Gastrocnemius medialis (tissue), 4 donors: ENCODE measurements at regions not wholly inside any gene's neighbourhood (a gene's known extent, or its start where the extent isn't known, plus 50 kb on each side); places are given as distances from the start of the nearest gene placed in this dataset.

ENCODE experiments used
- ATAC-seq, 2 donors: fragments of 150-250 bp; one replicate each; pipeline ENCODE4 v1.9.1; 2016
- DNase-seq, 2 donors: peaks; one replicate each; pipeline ENCODE4 v3.0.0-alpha.2; 2019
- H3K27ac ChIP-seq, 4 donors: fragments of 200-600 bp; sonication (generic); 1 replicate in 1 of 4; 2 replicates in 3 of 4; pipeline ENCODE4 v1.5.1; 2016 to 2018; ENCODE audit warnings: mild to moderate bottlenecking in 2 of 4, moderate library complexity in 1 of 4
- H3K27me3 ChIP-seq, 3 donors: fragments of 200-600 bp; sonication (generic) in 2 of 3; 1 replicate in 1 of 3; 2 replicates in 2 of 3; pipeline versions ENCODE4 v1.5.1 to v1.6.0; 2016 to 2019; ENCODE audit warnings: mild to moderate bottlenecking in 1 of 3, moderate library complexity in 1 of 3
- H3K36me3 ChIP-seq, 2 donors: fragments of 200-600 bp; sonication (generic) in 1 of 2; one replicate each; pipeline ENCODE4 v1.5.1; 2017 to 2018
- H3K4me1 ChIP-seq, 2 donors: fragments of 200-600 bp; sonication (generic) in 1 of 2; one replicate each; pipeline ENCODE4 v1.5.1; 2016 to 2017; ENCODE audit warnings: mild to moderate bottlenecking in 2 of 2
- H3K4me3 ChIP-seq, 4 donors: fragments of 200-600 bp; sonication (generic) in 3 of 4; 1 replicate in 1 of 4; 2 replicates in 3 of 4; pipeline ENCODE4 v1.5.1; 2016 to 2019; ENCODE audit warnings: mild to moderate bottlenecking in 2 of 4
- H3K9me3 ChIP-seq, 3 donors: fragments of 200-600 bp; sonication (generic) in 2 of 3; 1 replicate in 1 of 3; 2 replicates in 2 of 3; pipeline ENCODE4 v1.5.1; 2016 to 2019
- CTCF ChIP-seq, 5 experiments: fragments of 450-650 bp in 3 of 5; fragments of 200-600 bp in 2 of 5; sonication (generic) in 2 of 5; IDR thresholded peaks in 4 of 5; conservative IDR thresholded peaks in 1 of 5; 1 replicate in 4 of 5; 2 replicates in 1 of 5; pipeline ENCODE4 v1.5.1; 2016 to 2019; ENCODE audit warnings: antibody characterized with exemption in 5 of 5, mild to moderate bottlenecking in 3 of 5, moderate library complexity in 3 of 5
- POLR2A ChIP-seq, 2 donors: fragments of 450-650 bp; IDR thresholded peaks; one replicate each; pipeline ENCODE4 v1.6.1; 2017; ENCODE audit warnings: antibody characterized with exemption in 2 of 2, mild to moderate bottlenecking in 2 of 2, moderate library complexity in 2 of 2
- in situ Hi-C, 4 donors: fragments of 200-750 bp; cut with MboI; loops; one replicate each; pipeline versions ENCODE4 v1.15.0 to v1.8.0; 2017; ENCODE audit warnings: low sequenced_read_pairs in 4 of 4
- intact Hi-C: fragments of 100-400 bp; cut with DNase I; formaldehyde crosslinking; loops from one replicate; pipeline ENCODE4 v1.15.1; 2023; ENCODE audit warnings: low total_unique reads

GRCh38 chr14:83247924-83248639, 1714.4 kb upstream of the SEL1L start:
- Histone ChIP-seq H3K4me1 (no peaks in the 10 kb centered on the region), H3K36me3 (no peaks in the 10 kb centered on the region), H3K4me3 (no peak overlapping the region), H3K27ac (no peak overlapping the region), H3K27me3 (no peaks in the 10 kb centered on the region), H3K9me3 (no peaks in the 10 kb centered on the region)
- in situ Hi-C loops, result no loop called here
- ATAC-seq, result no peak
- DNase-seq, result no peak
- TF ChIP-seq POLR2A (IDR thresholded peaks at IDR 0.05) (no peak), CTCF (IDR thresholded peaks at IDR 0.05 in 4 of 5, conservative IDR thresholded peaks at IDR 0.05 in 1 of 5) (no peak)
- intact Hi-C loops, result no loop called here

GRCh38 chr14:83251402-83251801, 1717.7 kb upstream of the SEL1L start:
- Histone ChIP-seq H3K27me3 (no peaks in the 10 kb centered on the region), H3K4me1 (no peaks in the 10 kb centered on the region), H3K27ac (no peak overlapping the region), H3K36me3 (no peaks in the 10 kb centered on the region), H3K4me3 (no peak overlapping the region), H3K9me3 (no peaks in the 10 kb centered on the region)
- ATAC-seq (no peak), DNase-seq (no peak)
- intact Hi-C loops (no loop called here), in situ Hi-C loops (no loop called here)
- no peak for TF ChIP-seq CTCF (IDR thresholded peaks at IDR 0.05 in 4 of 5, conservative IDR thresholded peaks at IDR 0.05 in 1 of 5)
- no peak for TF ChIP-seq POLR2A (IDR thresholded peaks at IDR 0.05)

GRCh38 chr14:83253870-83254269, 1720.2 kb upstream of the SEL1L start:
- in situ Hi-C loops, result no loop called here
- TF ChIP-seq CTCF (IDR thresholded peaks at IDR 0.05 in 4 of 5, conservative IDR thresholded peaks at IDR 0.05 in 1 of 5) (no peak), POLR2A (IDR thresholded peaks at IDR 0.05) (no peak)
- H3K4me3 ChIP-seq, result no peak overlapping the region
- DNase-seq (no peak), ATAC-seq (no peak)
- intact Hi-C loops, result no loop called here
- H3K9me3 ChIP-seq, result no peaks in the 10 kb centered on the region
- no peaks in the 10 kb centered on the region for H3K4me1 ChIP-seq
- no peak overlapping the region for H3K27ac ChIP-seq
- no peaks in the 10 kb centered on the region for H3K27me3 ChIP-seq
- no peaks in the 10 kb centered on the region for H3K36me3 ChIP-seq

GRCh38 chr14:83255015-83255726, 1721.5 kb upstream of the SEL1L start:
- in situ Hi-C loops, result no loop called here

More at GRCh38 chr14:83255015-83255726, 1721.5 kb upstream of the SEL1L start:
- intact Hi-C loops, result no loop called here
- Histone ChIP-seq H3K4me1 (no peaks in the 10 kb centered on the region), H3K27me3 (no peaks in the 10 kb centered on the region), H3K36me3 (no peaks in the 10 kb centered on the region), H3K4me3 (no peak overlapping the region), H3K9me3 (no peaks in the 10 kb centered on the region), H3K27ac (no peak overlapping the region)
- no peak for DNase-seq
- ATAC-seq, result no peak
- no peak for TF ChIP-seq CTCF (IDR thresholded peaks at IDR 0.05 in 4 of 5, conservative IDR thresholded peaks at IDR 0.05 in 1 of 5)
- TF ChIP-seq POLR2A (IDR thresholded peaks at IDR 0.05), result no peak
